ENCODE measurements at regions not wholly inside any gene's neighbourhood (a gene's known extent, or its start where the extent isn't known, plus 50 kb on each side); places are given as distances from the start of the nearest gene placed in this dataset.

- peak; percentile 15 for DNase-seq
Measured at GRCh38 chrX:39905946-39906345, 191.8 kb downstream of the BCOR start.

GRCh38 chrX:39907964-39908661 lies 189.6 kb downstream of the BCOR start:
- DNase-seq: peak; percentile 77

DNA sequence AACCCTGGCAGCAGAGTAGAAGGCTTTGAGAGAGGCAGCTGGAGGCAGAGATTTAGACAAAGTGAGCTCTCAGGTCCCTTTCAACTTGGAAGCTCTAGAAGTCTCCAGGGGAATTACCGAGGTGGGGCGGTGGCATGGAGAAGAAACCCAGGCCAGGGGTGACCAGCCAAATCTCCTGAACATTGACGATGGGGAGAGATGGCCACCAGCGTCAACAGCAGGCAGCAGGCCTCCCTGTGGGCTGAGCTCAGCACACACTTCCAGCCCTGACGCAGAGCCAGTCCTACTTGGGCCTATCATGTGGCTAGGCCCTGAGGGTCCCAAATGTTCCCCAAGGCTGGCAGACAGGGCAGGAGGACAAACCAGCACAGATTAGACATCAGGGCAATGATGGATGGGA lies 187.8 kb downstream of the BCOR start:
- no peak for DNase-seq

GRCh38 chrX:39910651-39911050 lies 187.1 kb downstream of the BCOR start:
- DNase-seq: no peak

- DNase-seq: no peak
Measured at GRCh38 chrX:39911278-39911897, 186.4 kb downstream of the BCOR start.

- DNase-seq: no peak
Measured at GRCh38 chrX:39912126-39912525, 185.6 kb downstream of the BCOR start.

DNA sequence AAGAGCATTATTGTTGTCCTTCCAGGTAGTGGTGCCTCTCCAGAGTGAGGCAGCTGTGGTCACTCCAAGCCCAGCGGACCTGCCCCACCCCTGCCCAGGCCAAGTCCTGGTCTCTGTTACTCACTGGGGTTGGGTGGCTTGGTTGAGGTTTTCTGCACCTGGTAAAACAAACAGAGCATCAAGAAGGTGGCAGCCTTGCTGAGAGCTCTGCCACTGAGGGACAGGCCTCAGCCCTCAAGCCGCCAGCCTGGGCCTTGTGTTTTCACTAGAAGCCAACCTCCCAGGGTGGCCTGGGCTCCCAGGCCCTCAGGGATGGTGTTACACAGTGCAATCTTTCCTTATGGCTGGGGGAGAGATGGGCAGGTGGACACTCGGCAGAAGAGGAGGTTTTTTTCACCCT lies 182.7 kb downstream of the BCOR start:
- no peak for DNase-seq

DNA sequence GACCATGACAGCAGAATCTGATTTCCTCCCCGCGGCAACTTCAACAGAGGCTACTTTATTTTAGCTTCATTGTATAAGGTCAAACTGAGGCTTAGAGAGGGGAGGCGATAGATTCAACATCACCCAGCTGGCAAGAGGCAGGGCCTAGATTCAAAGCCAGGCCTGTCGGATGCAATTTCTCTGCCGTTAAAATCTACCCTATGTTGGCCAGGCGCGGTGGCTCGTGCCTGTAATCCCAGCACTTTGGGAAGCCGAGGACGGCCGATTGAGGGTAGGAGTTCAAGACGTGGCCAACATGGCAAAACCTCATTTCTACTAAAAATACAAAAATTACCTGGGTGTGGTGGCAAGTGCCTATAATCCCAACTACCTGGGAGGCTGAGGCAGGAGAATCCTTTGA lies 182.2 kb downstream of the BCOR start:
- DNase-seq: no peak

GRCh38 chrX:39921838-39922237 lies 175.9 kb downstream of the BCOR start:
- DNase-seq: no peak

GRCh38 chrX:39922488-39922887 lies 175.3 kb downstream of the BCOR start:
- no peak for DNase-seq

DNA sequence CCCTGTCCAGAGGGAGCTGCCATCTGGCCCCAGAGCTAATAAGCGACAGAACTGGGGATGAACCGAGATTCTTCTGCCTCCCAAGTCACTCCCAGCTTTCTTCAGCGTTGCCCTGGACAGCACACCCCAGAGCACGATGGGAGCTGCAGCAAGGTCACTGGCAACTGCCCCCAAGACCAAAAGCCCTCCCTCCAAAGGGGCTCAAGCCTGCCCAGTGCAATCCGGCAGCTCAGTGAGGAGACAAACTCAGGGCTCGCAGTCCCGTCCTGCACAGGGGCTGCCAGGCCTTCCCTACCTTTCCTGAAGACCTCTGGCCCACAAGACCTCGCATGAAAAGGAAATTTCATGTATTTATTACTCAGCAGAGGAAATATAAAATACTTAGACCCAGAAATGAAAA lies 174.8 kb downstream of the BCOR start:
- DNase-seq: no peak

- DNase-seq: no peak
Measured at GRCh38 chrX:39927380-39927779, 170.4 kb downstream of the BCOR start.

DNA sequence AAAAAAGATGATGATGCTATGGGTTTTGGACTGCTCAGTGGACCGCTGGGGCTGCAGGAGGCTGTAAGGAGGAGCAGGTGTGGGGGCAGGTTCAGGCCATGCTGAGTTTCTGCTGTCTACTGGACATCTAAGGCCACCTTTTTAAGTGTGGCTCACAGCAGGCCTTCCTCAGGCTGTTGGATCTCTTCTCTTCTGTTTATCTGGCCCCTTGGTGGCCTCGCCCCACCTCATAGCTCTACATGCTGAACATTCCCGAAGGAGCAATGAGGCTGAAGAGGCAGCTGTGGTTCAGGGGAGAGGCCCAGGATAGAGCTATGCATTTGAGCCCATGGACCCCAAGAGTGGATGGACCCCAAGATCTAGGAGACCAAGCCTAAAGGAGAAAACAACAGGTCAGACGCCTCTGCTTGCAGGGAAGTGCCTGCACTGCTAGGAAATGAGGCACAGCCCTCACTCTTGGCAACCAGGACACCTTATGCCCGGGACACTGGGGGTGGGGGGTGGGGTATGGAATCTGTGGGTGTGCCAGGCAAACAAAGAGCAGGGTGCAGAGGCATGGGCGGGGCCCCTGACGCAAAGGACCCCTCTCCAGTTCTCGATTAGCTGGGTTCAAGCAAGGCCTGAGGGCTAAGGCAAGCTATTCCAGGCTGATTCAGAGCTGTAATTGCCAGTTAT lies 168.9 kb downstream of the BCOR start:
- no peak for DNase-seq

DNA sequence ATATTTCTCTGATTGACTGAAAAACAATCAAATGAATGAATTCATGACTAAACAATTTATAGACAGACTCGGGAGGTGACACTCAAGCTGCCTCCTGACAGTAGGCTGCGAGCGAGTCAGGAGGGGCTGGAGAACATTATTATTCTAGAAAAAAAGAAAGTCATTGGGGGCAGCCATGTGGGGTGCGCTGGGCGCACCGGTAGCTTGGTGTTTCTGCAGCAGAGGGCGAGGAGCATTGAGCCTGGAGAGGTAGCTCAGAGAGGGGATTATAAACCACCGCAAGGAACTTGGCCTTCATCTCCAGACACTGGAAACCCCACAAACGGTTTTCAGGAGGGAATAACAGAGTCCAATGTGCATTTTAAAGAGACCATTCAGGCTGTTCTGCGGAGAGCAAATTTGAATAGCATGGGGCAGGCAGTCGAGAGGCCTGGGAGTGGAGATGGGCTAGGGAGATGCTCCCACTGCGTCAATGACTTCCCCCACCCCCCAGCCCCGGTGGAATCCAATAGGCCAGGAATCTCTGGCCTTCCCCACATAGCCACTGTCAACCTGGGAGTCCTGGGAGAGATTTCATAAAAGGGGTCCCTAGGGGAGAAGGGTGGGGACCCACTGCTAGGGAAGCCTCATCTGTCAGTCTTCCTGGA lies 168.3 kb downstream of the BCOR start:
- no peak for DNase-seq

- DNase-seq: no peak
Measured at GRCh38 chrX:39930786-39931528, 166.8 kb downstream of the BCOR start.

DNA sequence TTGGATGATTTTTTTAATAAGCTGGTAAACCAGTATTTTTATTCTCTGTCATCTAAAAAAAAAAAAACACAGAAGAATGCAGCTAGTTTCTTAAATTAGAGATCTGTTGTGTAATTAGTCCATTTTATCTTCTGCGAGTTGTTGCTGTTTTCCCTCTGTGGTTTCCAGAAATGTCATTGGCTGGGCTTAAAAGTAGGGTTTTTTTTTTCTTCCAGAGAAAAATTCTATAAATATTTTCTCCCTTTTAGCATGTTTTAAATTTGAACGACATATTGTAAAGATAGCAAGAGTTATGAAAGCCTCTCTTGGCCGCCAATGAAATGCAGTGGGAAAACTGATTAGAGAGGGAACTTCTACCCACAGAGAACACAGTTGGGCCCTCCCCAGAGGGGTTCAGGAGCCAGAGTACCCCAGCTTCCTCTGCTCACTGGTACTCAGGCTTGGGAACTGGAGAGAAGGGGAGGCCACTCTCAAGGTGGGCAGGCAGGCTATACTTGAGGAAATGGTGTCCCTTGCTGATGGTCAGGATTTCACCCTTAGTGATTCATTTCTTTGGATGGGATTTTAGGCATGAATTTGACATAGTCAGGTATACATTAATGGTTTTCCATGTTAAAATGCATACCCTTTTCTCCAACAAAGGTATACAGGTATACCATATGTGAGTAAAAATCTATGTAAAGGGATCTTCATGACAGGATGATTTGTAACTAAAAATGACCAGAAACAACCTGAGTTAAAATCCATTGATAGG lies 166.1 kb downstream of the BCOR start:
- DNase-seq: no peak

DNA sequence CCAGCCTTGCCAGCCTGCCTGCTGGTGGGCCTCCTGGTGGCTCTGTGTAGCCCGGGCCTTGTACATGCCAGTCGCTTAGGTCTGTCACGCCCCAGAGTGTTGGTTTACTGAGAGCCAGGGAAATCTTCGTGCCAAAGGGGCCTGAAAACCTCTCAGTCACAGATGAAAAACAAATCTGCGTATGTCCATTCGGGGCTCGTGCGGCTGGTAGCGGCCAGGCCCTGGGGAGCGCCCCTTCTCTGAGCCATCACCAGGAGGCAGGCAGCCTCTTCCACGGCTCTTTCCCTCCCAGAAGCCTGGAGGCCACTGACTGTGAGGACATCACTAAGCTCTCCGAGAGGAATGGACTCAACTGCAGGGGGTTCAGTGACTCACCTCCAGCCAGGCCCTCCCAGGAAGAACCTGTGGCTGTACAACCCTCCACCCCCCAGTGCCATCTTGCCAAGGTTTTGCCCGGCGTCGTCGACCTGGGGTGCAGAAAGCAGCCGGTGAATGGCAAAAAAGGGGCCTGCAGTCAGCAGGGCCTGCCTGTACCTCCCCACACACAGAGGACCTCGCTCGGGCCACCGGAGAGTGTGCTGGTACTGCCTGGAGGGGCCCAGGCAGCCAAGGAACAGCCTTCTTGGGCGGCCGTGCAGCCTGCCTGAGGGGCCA lies 162.2 kb downstream of the BCOR start:
- DNase-seq: no peak

DNA sequence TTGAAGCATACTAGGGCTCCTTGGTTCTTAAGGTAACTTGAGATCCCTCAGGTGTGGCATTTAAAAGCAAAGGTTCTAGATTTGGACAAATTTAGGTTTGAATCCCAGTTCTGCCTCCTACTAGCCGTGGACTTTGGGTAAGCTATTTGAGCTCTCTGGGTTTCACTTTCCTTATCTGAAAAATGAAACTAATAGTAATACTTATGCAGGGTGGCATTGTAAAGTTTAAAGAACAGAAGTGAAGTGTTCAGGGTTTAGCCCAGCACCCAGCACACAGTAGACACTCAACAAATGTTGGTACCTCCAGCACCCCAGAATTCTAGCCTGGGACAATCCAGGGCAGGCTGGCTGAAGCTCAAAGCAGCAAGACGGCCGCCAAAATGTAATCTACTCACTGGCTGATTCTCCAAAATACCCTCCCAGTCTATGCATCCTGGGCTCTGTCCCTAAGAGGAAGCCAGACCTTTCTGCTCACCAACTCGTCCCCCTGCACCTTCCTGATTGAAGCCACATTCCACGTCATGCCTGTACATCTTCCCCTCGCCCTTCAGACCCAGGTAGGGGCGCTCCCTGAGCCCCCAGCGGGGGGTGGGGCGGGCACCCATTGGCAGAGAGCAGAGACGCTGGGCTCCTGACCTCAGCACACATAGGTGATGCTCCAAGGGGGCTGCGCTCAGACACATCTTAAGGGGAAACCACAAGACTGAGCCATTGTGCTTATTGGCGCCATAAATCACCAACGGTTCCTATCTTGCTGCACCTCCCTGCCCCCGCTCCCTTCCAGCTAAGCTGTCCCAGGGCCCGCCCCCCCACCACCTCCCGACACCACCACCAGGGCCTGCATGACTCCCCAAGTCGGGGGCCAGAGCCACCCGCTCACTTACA lies 160.6 kb downstream of the BCOR start:
- peak; percentile 43 for DNase-seq

DNA sequence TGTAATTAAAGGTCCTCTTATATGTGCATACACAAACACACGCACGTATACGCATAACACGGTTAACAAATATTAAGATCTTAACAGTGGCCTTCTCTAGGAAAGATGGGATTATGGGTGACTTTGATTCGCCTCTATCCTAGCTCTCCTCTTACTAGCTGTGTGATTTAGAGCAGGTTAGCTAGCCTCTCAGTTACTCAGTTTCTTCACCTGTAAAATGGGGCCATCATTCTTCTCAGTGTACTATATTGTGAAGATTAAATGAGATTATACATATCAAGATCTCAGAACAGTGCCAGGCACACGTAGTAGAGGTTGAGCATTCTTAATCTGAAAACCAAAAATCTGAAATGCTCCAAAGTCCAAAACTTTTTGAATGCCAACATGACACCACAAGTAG lies 159.3 kb downstream of the BCOR start:
- no peak for DNase-seq

GRCh38 chrX:39939678-39940077 lies 158.1 kb downstream of the BCOR start:
- no peak for DNase-seq

All from inflammatory macrophage treated with lipopolysaccharide for 4 hours (primary cell).